ENCODE measurements at regions not wholly inside any gene's neighbourhood (a gene's known extent, or its start where the extent isn't known, plus 50 kb on each side); places are given as distances from the start of the nearest gene placed in this dataset.

DNA sequence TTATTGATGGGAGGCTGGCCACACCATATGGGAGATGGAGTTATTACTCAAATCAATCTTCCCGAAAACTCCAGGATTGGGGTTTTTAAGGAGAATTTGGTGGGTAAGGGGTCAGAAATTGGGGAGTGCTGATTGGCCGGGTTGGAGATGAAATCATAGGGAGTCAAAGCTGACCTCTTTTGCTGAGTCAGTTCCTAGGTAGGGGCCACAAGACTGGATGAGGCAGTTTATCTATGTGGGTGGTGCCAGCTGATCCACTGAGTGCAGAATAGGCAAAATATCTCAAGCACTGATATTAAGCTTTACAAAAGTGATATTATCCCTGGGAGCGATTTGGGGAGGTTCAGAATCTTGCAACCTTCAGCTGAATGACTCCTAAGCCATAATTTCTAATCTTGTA lies 75.7 kb upstream of the CLINT1 start:
- WGBS (ENCODE audit: low lambda C conversion rate): 34% methylated on average over 3 of the region's 3 CpGs
- ATAC-seq (no peak), FAIRE-seq (no peak), DNase-seq (ENCODE audit: low spot score) (no peak)
- H2AFZ ChIP-seq (ENCODE audit: low read length): no peak overlapping the region
- no peak overlapping the region for H3K27ac ChIP-seq (ENCODE audit: extremely low read length, insufficient read depth, low read length)
- TF ChIP-seq ZNF768 (CRISPR knock-in tag; IDR thresholded peaks at IDR 0.05) (no peak), SP1 (IDR thresholded peaks at IDR 0.05) (no peak), SP1 (CRISPR knock-in tag; IDR thresholded peaks at IDR 0.05) (no peak), MAFK (conservative IDR thresholded peaks at IDR 0.05 in 1 of 2, IDR thresholded peaks at IDR 0.05 in 1 of 2; ENCODE audit: low read length in 2 of 2) (peak; percentile 13 to 60; a peak in 2 of 4 replicates), KAT8 (CRISPR knock-in tag; IDR thresholded peaks at IDR 0.05) (no peak), ZNF138 (CRISPR knock-in tag; IDR thresholded peaks at IDR 0.05; ENCODE audit: low read depth) (no peak), ZNF275 (CRISPR knock-in tag; IDR thresholded peaks at IDR 0.05; ENCODE audit: borderline replicate concordance) (no peak), ZNF44 (CRISPR knock-in tag; IDR thresholded peaks at IDR 0.05) (0 out of 2 replicates have a peak, but pooled peaks have one; percentile 63), MAFF (IDR thresholded peaks at IDR 0.05; ENCODE audit: low read depth, low read length) (0 out of 2 replicates have a peak, but pooled peaks have one; percentile 33), HNF1A (IDR thresholded peaks at IDR 0.05; ENCODE audit: low read depth) (no peak), HNF1A (CRISPR knock-in tag; IDR thresholded peaks at IDR 0.05; ENCODE audit: borderline replicate concordance) (no peak)
- TF ChIP-seq, protein P1, sequence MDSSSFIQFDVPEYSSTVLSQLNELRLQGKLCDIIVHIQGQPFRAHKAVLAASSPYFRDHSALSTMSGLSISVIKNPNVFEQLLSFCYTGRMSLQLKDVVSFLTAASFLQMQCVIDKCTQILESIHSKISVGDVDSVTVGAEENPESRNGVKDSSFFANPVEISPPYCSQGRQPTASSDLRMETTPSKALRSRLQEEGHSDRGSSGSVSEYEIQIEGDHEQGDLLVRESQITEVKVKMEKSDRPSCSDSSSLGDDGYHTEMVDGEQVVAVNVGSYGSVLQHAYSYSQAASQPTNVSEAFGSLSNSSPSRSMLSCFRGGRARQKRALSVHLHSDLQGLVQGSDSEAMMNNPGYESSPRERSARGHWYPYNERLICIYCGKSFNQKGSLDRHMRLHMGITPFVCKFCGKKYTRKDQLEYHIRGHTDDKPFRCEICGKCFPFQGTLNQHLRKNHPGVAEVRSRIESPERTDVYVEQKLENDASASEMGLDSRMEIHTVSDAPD (CRISPR knock-in tag; IDR thresholded peaks at IDR 0.05): no peak
- TF ChIP-seq, protein P2, sequence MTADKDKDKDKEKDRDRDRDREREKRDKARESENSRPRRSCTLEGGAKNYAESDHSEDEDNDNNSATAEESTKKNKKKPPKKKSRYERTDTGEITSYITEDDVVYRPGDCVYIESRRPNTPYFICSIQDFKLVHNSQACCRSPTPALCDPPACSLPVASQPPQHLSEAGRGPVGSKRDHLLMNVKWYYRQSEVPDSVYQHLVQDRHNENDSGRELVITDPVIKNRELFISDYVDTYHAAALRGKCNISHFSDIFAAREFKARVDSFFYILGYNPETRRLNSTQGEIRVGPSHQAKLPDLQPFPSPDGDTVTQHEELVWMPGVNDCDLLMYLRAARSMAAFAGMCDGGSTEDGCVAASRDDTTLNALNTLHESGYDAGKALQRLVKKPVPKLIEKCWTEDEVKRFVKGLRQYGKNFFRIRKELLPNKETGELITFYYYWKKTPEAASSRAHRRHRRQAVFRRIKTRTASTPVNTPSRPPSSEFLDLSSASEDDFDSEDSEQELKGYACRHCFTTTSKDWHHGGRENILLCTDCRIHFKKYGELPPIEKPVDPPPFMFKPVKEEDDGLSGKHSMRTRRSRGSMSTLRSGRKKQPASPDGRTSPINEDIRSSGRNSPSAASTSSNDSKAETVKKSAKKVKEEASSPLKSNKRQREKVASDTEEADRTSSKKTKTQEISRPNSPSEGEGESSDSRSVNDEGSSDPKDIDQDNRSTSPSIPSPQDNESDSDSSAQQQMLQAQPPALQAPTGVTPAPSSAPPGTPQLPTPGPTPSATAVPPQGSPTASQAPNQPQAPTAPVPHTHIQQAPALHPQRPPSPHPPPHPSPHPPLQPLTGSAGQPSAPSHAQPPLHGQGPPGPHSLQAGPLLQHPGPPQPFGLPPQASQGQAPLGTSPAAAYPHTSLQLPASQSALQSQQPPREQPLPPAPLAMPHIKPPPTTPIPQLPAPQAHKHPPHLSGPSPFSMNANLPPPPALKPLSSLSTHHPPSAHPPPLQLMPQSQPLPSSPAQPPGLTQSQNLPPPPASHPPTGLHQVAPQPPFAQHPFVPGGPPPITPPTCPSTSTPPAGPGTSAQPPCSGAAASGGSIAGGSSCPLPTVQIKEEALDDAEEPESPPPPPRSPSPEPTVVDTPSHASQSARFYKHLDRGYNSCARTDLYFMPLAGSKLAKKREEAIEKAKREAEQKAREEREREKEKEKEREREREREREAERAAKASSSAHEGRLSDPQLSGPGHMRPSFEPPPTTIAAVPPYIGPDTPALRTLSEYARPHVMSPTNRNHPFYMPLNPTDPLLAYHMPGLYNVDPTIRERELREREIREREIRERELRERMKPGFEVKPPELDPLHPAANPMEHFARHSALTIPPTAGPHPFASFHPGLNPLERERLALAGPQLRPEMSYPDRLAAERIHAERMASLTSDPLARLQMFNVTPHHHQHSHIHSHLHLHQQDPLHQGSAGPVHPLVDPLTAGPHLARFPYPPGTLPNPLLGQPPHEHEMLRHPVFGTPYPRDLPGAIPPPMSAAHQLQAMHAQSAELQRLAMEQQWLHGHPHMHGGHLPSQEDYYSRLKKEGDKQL (CRISPR knock-in tag; IDR thresholded peaks at IDR 0.05; ENCODE audit: low read depth): no peak
- no peaks in the 10 kb centered on the region for H3K27me3 ChIP-seq (ENCODE audit: control insufficient read depth in 1 of 2, insufficient read depth in 2 of 2, low read length in 2 of 2)
- H3K4me3 ChIP-seq (replicated peaks in 1 of 3; ENCODE audit: insufficient read depth in 1 of 3, low read depth in 2 of 3, low read length in 3 of 3): no peak overlapping the region
- H3K79me2 ChIP-seq (ENCODE audit: insufficient read depth, low read length): no peaks in the 10 kb centered on the region
- CTCF ChIA-PET (ENCODE audit: low intra/inter-chr PET ratio, low total read pairs): no interaction called here
- no peaks in the 10 kb centered on the region for H4K20me1 ChIP-seq (ENCODE audit: insufficient read depth, low read length)
- POLR2A ChIA-PET: no interaction called here
- H3K9ac ChIP-seq (ENCODE audit: insufficient read depth, low read depth, low read length): no peak overlapping the region
- no peak overlapping the region for H3K4me2 ChIP-seq (ENCODE audit: low read depth, low read length)
- BruUV-seq (replicated peaks): no TSS peak
- no peaks in the 10 kb centered on the region; the same call in 1 of the 2 replicates for H3K9me3 ChIP-seq (ENCODE audit: low read length)
- no peaks in the 10 kb centered on the region for H3K4me1 ChIP-seq (ENCODE audit: insufficient read depth, low read length)
- intact Hi-C loops (cut with micrococcal nuclease; ENCODE audit: unreplicated experiment): no loop called here
- in situ Hi-C loops (cut with HindIII; ENCODE audit: extremely low pct_ligation_motif_present, low pct_unique_long_range_greater_than_20kb): no loop called here
- H3K36me3 ChIP-seq (replicated peaks in 1 of 2; ENCODE audit: control insufficient read depth in 1 of 2, insufficient read depth in 2 of 2, low read length in 2 of 2): no peaks in the 10 kb centered on the region
